ENCODE measurements at regions not wholly inside any gene's neighbourhood (a gene's known extent, or its start where the extent isn't known, plus 50 kb on each side); places are given as distances from the start of the nearest gene placed in this dataset.

GRCh38 chr9:135010586-135010860 lies 76.9 kb upstream of the OLFM1 start:
- H3K4me3 ChIP-seq (ENCODE audit: low read depth in 1 of 2, low read length in 1 of 2), result no peak overlapping the region
- no peaks in the 10 kb centered on the region for H3K9me3 ChIP-seq
- H3K4me1 ChIP-seq (ENCODE audit: control insufficient read depth in 1 of 2, insufficient read depth in 1 of 2, low read depth in 1 of 2, low read length in 1 of 2), result no peaks in the 10 kb centered on the region
- H3K27ac ChIP-seq, result no peak overlapping the region
- peaks cover 8% of the 10 kb centered on the region for H3K27me3 ChIP-seq
- TF ChIP-seq, protein P1, sequence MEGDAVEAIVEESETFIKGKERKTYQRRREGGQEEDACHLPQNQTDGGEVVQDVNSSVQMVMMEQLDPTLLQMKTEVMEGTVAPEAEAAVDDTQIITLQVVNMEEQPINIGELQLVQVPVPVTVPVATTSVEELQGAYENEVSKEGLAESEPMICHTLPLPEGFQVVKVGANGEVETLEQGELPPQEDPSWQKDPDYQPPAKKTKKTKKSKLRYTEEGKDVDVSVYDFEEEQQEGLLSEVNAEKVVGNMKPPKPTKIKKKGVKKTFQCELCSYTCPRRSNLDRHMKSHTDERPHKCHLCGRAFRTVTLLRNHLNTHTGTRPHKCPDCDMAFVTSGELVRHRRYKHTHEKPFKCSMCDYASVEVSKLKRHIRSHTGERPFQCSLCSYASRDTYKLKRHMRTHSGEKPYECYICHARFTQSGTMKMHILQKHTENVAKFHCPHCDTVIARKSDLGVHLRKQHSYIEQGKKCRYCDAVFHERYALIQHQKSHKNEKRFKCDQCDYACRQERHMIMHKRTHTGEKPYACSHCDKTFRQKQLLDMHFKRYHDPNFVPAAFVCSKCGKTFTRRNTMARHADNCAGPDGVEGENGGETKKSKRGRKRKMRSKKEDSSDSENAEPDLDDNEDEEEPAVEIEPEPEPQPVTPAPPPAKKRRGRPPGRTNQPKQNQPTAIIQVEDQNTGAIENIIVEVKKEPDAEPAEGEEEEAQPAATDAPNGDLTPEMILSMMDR (IDR thresholded peaks at IDR 0.05), result no peak
- no peaks in the 10 kb centered on the region for H3K36me3 ChIP-seq

- TF ChIP-seq, protein P1 (IDR thresholded peaks at IDR 0.05), result no peak
Measured at GRCh38 chr9:135010921-135011320, 76.5 kb upstream of the OLFM1 start.

DNA sequence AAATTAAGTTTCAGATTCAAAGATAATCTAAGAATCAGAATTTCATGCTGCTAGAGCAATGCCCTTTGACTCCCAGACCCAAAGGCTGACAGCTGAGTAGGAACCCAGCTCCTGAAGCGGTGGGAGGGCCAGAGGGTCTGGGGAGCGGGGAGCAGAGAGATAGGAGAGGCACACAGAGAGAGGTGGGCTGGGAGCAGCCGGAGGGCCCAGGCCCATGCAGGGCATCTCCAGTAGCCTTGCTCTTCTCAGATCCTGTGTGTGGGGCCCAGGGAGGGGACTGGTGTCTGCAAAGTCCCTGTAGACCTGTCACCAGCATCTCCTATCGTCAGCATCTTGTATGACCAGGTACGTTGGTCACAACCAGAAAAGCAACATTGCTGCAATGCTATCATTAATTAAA lies 75.3 kb upstream of the OLFM1 start:
- Histone ChIP-seq H3K27me3 (peaks cover 12% of the 10 kb centered on the region), H3K36me3 (no peaks in the 10 kb centered on the region), H3K4me1 (ENCODE audit: control insufficient read depth in 1 of 2, insufficient read depth in 1 of 2, low read depth in 1 of 2, low read length in 1 of 2) (no peaks in the 10 kb centered on the region), H3K9me3 (no peaks in the 10 kb centered on the region), H3K27ac (no peak overlapping the region), H3K4me3 (ENCODE audit: low read depth in 1 of 2, low read length in 1 of 2) (no peak overlapping the region)
- TF ChIP-seq, protein P1 (IDR thresholded peaks at IDR 0.05), result no peak

More at GRCh38 chr9:135010921-135011320, 76.5 kb upstream of the OLFM1 start:
- Histone ChIP-seq H3K4me3 (ENCODE audit: low read depth in 1 of 2, low read length in 1 of 2) (no peak overlapping the region), H3K9me3 (no peaks in the 10 kb centered on the region), H3K27me3 (peaks cover 12% of the 10 kb centered on the region), H3K4me1 (ENCODE audit: control insufficient read depth in 1 of 2, insufficient read depth in 1 of 2, low read depth in 1 of 2, low read length in 1 of 2) (no peaks in the 10 kb centered on the region), H3K27ac (no peak overlapping the region), H3K36me3 (no peaks in the 10 kb centered on the region)

DNA sequence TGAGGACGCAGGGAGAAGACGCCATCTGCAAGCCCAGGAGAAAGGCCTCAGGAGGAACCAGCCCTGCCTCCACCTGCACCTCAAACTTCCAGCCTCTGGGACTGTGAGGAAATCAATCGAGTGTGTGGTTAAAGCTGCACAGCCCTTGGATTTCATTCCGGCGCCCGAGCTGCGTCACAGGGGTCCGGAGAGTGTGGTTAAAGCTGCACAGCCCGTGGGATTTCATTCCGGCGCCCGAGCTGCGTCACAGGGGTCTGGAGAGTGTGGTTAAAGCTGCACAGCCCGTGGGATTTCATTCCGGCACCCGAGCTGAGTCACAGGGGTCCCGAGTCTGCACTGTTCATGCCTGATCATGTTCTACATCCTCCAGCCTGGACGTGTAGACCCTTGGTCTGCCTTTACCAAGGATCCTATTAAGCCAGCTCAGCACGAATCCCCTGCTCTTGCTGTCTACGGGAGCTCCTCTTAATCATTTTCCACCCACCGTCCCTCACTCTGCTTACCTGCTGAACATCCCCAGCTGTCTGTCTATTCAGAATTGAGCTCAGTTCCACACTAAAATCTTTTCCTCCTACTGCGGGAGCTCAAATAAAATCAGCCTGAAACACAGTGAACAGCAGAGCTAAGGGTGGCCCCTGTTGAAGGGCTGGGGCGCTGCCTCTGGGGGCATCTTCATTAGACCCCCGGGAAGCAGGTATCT lies 73.0 kb upstream of the OLFM1 start:
- H3K4me1 ChIP-seq (ENCODE audit: control insufficient read depth in 1 of 2, insufficient read depth in 1 of 2, low read depth in 1 of 2, low read length in 1 of 2), result no peaks in the 10 kb centered on the region
- H3K36me3 ChIP-seq, result no peaks in the 10 kb centered on the region
- TF ChIP-seq, protein P1 (IDR thresholded peaks at IDR 0.05), result no peak
- H3K9me3 ChIP-seq, result no peaks in the 10 kb centered on the region
- no peak overlapping the region for H3K4me3 ChIP-seq (ENCODE audit: low read depth in 1 of 2, low read length in 1 of 2)
- no peak overlapping the region for H3K27ac ChIP-seq
- peaks cover 12% of the 10 kb centered on the region for H3K27me3 ChIP-seq

DNA sequence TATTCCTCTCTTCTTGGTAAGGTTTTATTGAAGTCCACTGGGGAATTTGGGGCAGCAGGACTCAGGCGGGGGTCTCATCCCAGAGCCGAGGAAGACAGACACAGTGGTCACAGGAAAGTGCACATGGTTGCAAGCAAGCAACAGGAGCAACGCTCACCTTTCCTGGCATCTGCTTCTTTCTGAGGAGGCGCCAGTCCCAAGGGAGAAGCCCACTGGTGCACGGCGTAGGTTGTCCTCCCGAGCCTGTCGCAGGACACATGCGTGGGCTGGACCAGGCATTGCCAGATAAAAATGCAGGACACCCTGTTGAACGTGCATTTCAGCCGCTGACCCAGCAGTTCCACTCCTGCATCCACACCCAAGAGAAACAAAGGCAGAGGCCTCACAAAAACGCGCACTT lies 72.4 kb upstream of the OLFM1 start:
- no peak overlapping the region for H3K27ac ChIP-seq
- TF ChIP-seq, protein P1 (IDR thresholded peaks at IDR 0.05), result no peak
- H3K9me3 ChIP-seq, result no peaks in the 10 kb centered on the region
- H3K27me3 ChIP-seq, result peaks cover 14% of the 10 kb centered on the region
- H3K4me1 ChIP-seq (ENCODE audit: control insufficient read depth in 1 of 2, insufficient read depth in 1 of 2, low read depth in 1 of 2, low read length in 1 of 2), result no peaks in the 10 kb centered on the region
- no peak overlapping the region for H3K4me3 ChIP-seq (ENCODE audit: low read depth in 1 of 2, low read length in 1 of 2)
- H3K36me3 ChIP-seq, result no peaks in the 10 kb centered on the region

All from neutrophil (primary cell).